Tibial artery (tissue), 4 donors: ENCODE measurements at regions not wholly inside any gene's neighbourhood (a gene's known extent, or its start where the extent isn't known, plus 50 kb on each side); places are given as distances from the start of the nearest gene placed in this dataset.

ENCODE experiments used
- DNase-seq, 2 donors: peaks; one replicate each; pipeline ENCODE4 v3.0.0-alpha.2; 2019
- H3K27ac ChIP-seq, 2 donors: fragments of 200-600 bp; sonication (generic) in 1 of 2; 1 replicate in 1 of 2; 2 replicates in 1 of 2; pipeline ENCODE4 v1.5.1; 2018 to 2019; ENCODE audit warnings: mild to moderate bottlenecking in 1 of 2
- H3K27me3 ChIP-seq, 2 donors: fragments of 200-600 bp; sonication (generic) in 1 of 2; one replicate each; pipeline versions ENCODE4 v1.5.1 to v1.6.0; 2016 to 2019
- H3K36me3 ChIP-seq, 3 donors: fragments of 200-600 bp; sonication (generic) in 2 of 3; one replicate each; pipeline ENCODE4 v1.5.1; 2016 to 2019; ENCODE audit warnings: mild to moderate bottlenecking in 2 of 3
- H3K4me1 ChIP-seq, 4 donors: fragments of 200-600 bp; sonication (generic) in 2 of 4; 1 replicate in 3 of 4; 2 replicates in 1 of 4; pipeline ENCODE4 v1.5.1; 2016 to 2019
- H3K4me3 ChIP-seq, 2 donors: fragments of 200-600 bp; sonication (generic) in 1 of 2; 1 replicate in 1 of 2; 2 replicates in 1 of 2; pipeline ENCODE4 v1.5.1; 2018 to 2019; ENCODE audit warnings: mild to moderate bottlenecking in 2 of 2
- H3K9me3 ChIP-seq, 3 donors: fragments of 200-600 bp; sonication (generic) in 1 of 3; one replicate each; pipeline ENCODE4 v1.5.1; 2016 to 2019
- intact Hi-C: fragments of 100-400 bp; cut with DNase I; formaldehyde crosslinking; loops from one replicate; pipeline ENCODE4 v1.15.0; 2023; ENCODE audit warnings: low total_unique reads
- TF ChIP-seq, protein P1 (sequence below), 2 experiments: fragments of 200-600 bp in 1 of 2; fragments of 450-650 bp in 1 of 2; IDR thresholded peaks; one replicate each; pipeline ENCODE4 v1.5.1; 2017 to 2019; ENCODE audit warnings: antibody characterized with exemption in 2 of 2, mild to moderate bottlenecking in 1 of 2, moderate library complexity in 1 of 2

DNA sequence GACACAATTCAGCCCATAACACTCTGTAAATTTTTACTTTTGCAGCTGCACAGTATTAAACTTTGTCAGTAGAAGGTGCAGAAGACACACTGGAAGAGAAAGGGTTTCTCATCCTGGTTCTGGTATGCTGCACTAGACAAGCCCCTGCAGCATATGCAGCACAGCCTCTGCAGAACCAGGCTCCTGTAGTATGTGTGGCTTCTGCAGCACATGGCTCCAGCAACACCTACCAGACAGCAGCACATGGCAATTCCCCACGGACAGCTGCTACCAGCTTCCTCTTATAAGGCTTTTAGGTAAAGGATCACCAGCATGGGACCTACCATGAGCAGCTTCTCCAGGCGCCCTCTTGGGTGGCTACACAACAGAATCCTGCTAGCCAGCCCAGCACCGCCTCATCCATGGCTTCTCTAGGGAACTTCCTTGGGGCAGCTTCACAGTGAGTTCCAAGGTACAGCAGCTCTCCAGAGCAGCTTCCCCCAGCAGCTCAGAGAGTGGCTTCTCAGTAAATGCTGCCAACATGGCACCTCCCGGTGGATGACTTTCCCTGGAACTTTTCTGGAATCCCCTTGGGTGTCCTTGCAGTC, 534.4 kb upstream of the CXADR start:
- intact Hi-C loops, result no loop called here
- Histone ChIP-seq H3K27me3 (no peaks in the 10 kb centered on the region), H3K36me3 (no peaks in the 10 kb centered on the region), H3K9me3 (no peaks in the 10 kb centered on the region), H3K4me3 (no peak overlapping the region), H3K27ac (no peak overlapping the region), H3K4me1 (no peaks in the 10 kb centered on the region)
- no peak for DNase-seq
- TF ChIP-seq, protein P1, sequence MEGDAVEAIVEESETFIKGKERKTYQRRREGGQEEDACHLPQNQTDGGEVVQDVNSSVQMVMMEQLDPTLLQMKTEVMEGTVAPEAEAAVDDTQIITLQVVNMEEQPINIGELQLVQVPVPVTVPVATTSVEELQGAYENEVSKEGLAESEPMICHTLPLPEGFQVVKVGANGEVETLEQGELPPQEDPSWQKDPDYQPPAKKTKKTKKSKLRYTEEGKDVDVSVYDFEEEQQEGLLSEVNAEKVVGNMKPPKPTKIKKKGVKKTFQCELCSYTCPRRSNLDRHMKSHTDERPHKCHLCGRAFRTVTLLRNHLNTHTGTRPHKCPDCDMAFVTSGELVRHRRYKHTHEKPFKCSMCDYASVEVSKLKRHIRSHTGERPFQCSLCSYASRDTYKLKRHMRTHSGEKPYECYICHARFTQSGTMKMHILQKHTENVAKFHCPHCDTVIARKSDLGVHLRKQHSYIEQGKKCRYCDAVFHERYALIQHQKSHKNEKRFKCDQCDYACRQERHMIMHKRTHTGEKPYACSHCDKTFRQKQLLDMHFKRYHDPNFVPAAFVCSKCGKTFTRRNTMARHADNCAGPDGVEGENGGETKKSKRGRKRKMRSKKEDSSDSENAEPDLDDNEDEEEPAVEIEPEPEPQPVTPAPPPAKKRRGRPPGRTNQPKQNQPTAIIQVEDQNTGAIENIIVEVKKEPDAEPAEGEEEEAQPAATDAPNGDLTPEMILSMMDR (IDR thresholded peaks at IDR 0.05), result no peak

DNA sequence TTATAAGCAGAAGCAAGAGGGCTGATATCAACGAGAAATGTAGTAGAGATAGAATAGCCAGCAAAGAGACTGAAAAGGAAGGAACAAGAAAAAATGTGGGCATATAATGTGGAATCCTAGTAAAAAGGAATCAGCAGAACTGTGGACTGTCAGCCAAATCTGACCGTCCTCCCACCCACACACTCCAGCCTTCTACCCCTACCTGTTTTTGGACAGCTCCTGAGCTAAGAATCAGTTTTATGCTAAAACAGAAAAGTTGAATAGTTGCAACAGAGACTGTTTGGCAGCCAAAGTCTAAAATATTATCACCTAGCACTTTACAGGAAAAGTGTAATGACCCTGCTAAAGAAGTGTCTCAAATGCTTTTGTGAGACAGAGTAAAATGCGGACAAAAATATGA, 533.3 kb upstream of the CXADR start:
- Histone ChIP-seq H3K4me1 (no peaks in the 10 kb centered on the region), H3K27ac (no peak overlapping the region), H3K36me3 (no peaks in the 10 kb centered on the region), H3K9me3 (no peaks in the 10 kb centered on the region), H3K4me3 (no peak overlapping the region), H3K27me3 (no peaks in the 10 kb centered on the region)
- TF ChIP-seq, protein P1 (IDR thresholded peaks at IDR 0.05), result no peak
- intact Hi-C loops, result no loop called here
- no peak for DNase-seq

GRCh38 chr21:16983420-16983819, 529.4 kb upstream of the CXADR start:
- H3K9me3 ChIP-seq, result no peaks in the 10 kb centered on the region
- H3K4me3 ChIP-seq, result no peak overlapping the region
- H3K27ac ChIP-seq, result no peak overlapping the region
- H3K36me3 ChIP-seq, result no peaks in the 10 kb centered on the region
- TF ChIP-seq, protein P1 (IDR thresholded peaks at IDR 0.05), result no peak
- no peaks in the 10 kb centered on the region for H3K4me1 ChIP-seq
- H3K27me3 ChIP-seq, result no peaks in the 10 kb centered on the region
- no peak for DNase-seq
- intact Hi-C loops, result no loop called here

DNA sequence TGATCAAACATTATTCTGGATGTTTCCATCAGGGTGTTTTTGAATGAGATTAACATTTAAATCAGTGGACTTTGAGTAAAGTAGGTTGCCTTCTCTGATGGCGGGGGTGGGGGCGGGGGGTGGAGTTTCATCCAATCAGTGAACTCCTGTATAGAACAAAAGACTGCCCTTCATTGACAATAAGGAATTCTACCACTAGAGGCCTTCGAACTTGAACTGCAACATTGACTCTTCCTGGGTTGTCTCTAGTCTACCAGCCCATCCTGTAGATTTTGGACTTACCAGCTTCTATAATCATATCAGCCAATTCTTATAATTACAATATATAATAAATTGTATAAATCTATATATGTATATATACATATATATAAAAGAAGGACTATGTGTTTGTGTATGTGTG, 520.4 kb upstream of the CXADR start:
- intact Hi-C loops, result no loop called here

DNA sequence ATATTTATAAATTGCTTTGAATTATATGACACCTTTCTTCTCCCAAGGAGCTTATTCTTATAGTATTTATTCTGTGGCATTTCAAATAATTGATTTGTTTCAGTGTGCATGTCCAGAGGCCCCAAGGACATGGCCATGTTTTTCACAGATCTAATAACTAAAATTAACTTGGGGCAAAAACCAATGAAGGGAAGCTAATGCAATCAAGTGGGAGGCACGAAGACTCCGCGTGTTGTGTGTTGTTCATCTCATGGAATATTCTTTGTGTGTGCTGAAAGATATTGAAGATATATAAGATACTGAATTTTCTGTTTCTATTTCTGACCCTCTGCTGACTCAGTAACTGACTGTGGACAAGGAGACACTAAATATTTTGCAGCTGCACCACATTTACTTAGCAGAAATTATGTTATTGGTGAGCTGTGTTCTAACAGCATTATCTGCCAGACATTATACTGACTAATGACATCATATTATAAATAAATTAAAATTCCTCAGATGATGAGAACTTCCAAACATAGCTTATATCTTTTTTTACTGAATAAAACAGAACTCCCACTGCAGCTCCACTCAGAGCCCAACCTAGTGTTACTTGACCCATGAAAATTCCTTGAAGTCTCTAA, 519.3 kb upstream of the CXADR start:
- Histone ChIP-seq H3K9me3 (no peaks in the 10 kb centered on the region), H3K4me1 (no peaks in the 10 kb centered on the region), H3K36me3 (no peaks in the 10 kb centered on the region), H3K4me3 (no peak overlapping the region), H3K27ac (no peak overlapping the region), H3K27me3 (no peaks in the 10 kb centered on the region)
- intact Hi-C loops, result no loop called here
- no peak for DNase-seq
- TF ChIP-seq, protein P1 (IDR thresholded peaks at IDR 0.05), result no peak

More for the DNA sequence above, 520.4 kb upstream of the CXADR start:
- Histone ChIP-seq H3K4me1 (no peaks in the 10 kb centered on the region), H3K9me3 (no peaks in the 10 kb centered on the region), H3K36me3 (no peaks in the 10 kb centered on the region), H3K4me3 (no peak overlapping the region), H3K27ac (no peak overlapping the region), H3K27me3 (no peaks in the 10 kb centered on the region)
- DNase-seq, result no peak
- TF ChIP-seq, protein P1 (IDR thresholded peaks at IDR 0.05), result no peak
